Esophagus squamous epithelium (tissue), 4 donors: ENCODE measurements at regions not wholly inside any gene's neighbourhood (a gene's known extent, or its start where the extent isn't known, plus 50 kb on each side); places are given as distances from the start of the nearest gene placed in this dataset.
"Not testable (repeated sequence)": the region's sequence is repeated elsewhere in the genome, so short reads cannot be mapped to it uniquely, and the experiment has no call there.

Source experiments
- POLR2A ChIP-seq, 4 donors: fragments of 450-650 bp; IDR thresholded peaks; one replicate each; pipeline ENCODE4 v1.6.1; 2017; ENCODE audit warnings: antibody characterized with exemption in 4 of 4, mild to moderate bottlenecking in 4 of 4, moderate library complexity in 3 of 4
- TF ChIP-seq, protein P1 (sequence below), 6 experiments: fragments of 450-650 bp in 4 of 6; fragments of 200-600 bp in 2 of 6; sonication (generic) in 2 of 6; IDR thresholded peaks; one replicate each; pipeline ENCODE4 v1.5.1; 2016 to 2019; ENCODE audit warnings: antibody characterized with exemption in 6 of 6, mild to moderate bottlenecking in 4 of 6, moderate library complexity in 4 of 6

DNA sequence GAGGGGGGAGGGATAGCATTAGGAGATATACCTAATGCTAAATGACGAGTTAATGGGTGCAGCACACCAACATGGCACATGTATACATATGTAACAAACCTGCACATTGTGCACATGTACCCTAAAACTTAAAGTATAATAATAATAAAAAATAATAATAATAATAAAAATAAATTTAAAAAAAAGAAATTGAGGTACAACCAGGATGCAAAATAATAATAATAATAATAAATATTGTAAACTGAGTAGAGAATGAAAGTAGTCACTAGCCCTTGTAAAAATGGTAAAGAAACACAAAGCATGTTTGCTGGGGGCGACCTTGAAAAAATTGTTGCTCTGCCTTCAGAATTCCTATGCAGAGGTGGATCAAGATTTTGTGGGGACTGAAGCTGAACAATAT is 249.7 kb upstream of the RBMS3 start:
- TF ChIP-seq, protein P1, sequence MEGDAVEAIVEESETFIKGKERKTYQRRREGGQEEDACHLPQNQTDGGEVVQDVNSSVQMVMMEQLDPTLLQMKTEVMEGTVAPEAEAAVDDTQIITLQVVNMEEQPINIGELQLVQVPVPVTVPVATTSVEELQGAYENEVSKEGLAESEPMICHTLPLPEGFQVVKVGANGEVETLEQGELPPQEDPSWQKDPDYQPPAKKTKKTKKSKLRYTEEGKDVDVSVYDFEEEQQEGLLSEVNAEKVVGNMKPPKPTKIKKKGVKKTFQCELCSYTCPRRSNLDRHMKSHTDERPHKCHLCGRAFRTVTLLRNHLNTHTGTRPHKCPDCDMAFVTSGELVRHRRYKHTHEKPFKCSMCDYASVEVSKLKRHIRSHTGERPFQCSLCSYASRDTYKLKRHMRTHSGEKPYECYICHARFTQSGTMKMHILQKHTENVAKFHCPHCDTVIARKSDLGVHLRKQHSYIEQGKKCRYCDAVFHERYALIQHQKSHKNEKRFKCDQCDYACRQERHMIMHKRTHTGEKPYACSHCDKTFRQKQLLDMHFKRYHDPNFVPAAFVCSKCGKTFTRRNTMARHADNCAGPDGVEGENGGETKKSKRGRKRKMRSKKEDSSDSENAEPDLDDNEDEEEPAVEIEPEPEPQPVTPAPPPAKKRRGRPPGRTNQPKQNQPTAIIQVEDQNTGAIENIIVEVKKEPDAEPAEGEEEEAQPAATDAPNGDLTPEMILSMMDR (IDR thresholded peaks at IDR 0.05): not testable (repeated sequence)
- not testable (repeated sequence) for TF ChIP-seq POLR2A (IDR thresholded peaks at IDR 0.05)
